Medulla oblongata (tissue), 1 donor: ENCODE measurements at regions not wholly inside any gene's neighbourhood (a gene's known extent, or its start where the extent isn't known, plus 50 kb on each side); places are given as distances from the start of the nearest gene placed in this dataset.
A peak's percentile ranks its signal among the peaks of the same experiment; 100 is the strongest.

Experiments used
- DNase-seq: peaks from one replicate; pipeline ENCODE4 v3.0.0-alpha.2; 2015; ENCODE audit errors: extremely low spot score

GRCh38 chr18:5091741-5092140, 105.3 kb downstream of the AKAIN1 start:
- DNase-seq: no peak

GRCh38 chr18:5075297-5075696, 121.8 kb downstream of the AKAIN1 start:
- no peak for DNase-seq

GRCh38 chr18:5073026-5073944, 123.8 kb downstream of the AKAIN1 start:
- peak; percentile 51 for DNase-seq

GRCh38 chr18:5068851-5069250, 128.2 kb downstream of the AKAIN1 start:
- DNase-seq: no peak

GRCh38 chr18:5066380-5066977, 130.6 kb downstream of the AKAIN1 start:
- DNase-seq: no peak

GRCh38 chr18:5065615-5066014, 131.4 kb downstream of the AKAIN1 start:
- DNase-seq: no peak

- no peak for DNase-seq
These were observed 132.2 kb downstream of the AKAIN1 start for GRCh38 chr18:5064841-5065370.

- no peak for DNase-seq
These were observed 135.3 kb downstream of the AKAIN1 start for GRCh38 chr18:5061785-5062184.

GRCh38 chr18:5060543-5060942, 136.5 kb downstream of the AKAIN1 start:
- no peak for DNase-seq

- no peak for DNase-seq
These were observed 137.4 kb downstream of the AKAIN1 start for GRCh38 chr18:5059696-5060032.

- peak; percentile 11 for DNase-seq
These were observed 138.0 kb downstream of the AKAIN1 start for GRCh38 chr18:5058768-5059695.

- peak; percentile 72 for DNase-seq
These were observed 139.4 kb downstream of the AKAIN1 start for GRCh38 chr18:5057386-5058348.

GRCh38 chr18:5052491-5052890, 144.6 kb downstream of the AKAIN1 start:
- no peak for DNase-seq

GRCh38 chr18:5051207-5051606, 145.8 kb downstream of the AKAIN1 start:
- DNase-seq: no peak

- DNase-seq: no peak
These were observed 147.9 kb downstream of the AKAIN1 start for GRCh38 chr18:5049124-5049523.

GRCh38 chr18:5040476-5040875, 156.6 kb downstream of the AKAIN1 start:
- DNase-seq: no peak

- no peak for DNase-seq
These were observed 160.5 kb downstream of the AKAIN1 start for GRCh38 chr18:5036523-5036922.

GRCh38 chr18:5031216-5031615, 165.8 kb downstream of the AKAIN1 start:
- no peak for DNase-seq

- DNase-seq: no peak
These were observed 166.4 kb downstream of the AKAIN1 start for GRCh38 chr18:5030636-5031035.

GRCh38 chr18:5029592-5029991, 167.5 kb downstream of the AKAIN1 start:
- DNase-seq: no peak

- DNase-seq: no peak
These were observed 172.3 kb downstream of the AKAIN1 start for GRCh38 chr18:5024741-5025140.
